Endothelial cell of umbilical vein (primary cell): ENCODE measurements at regions not wholly inside any gene's neighbourhood (a gene's known extent, or its start where the extent isn't known, plus 50 kb on each side); places are given as distances from the start of the nearest gene placed in this dataset.

Source experiments
- BruUV-seq: library from RNA; stranded (reverse); fragments of 400-500 nt; replicated peaks from 2 replicates; lab custom pipeline; 2021; lab: Mats Ljungman, UMichigan
- CTCF ChIA-PET: fragments of 300-600, 350-600 bp; sonication (Branson Sonifier 250); formaldehyde crosslinking; loops from one replicate; lab custom pipeline; 2021; ENCODE audit warnings: antibody characterized with exemption, inconsistent platforms; lab: Charles Lee
- POLR2A ChIA-PET: fragments of 300-600, 350-600 bp; sonication (Branson Sonifier 250); formaldehyde crosslinking; loops from one replicate; lab custom pipeline; 2021; ENCODE audit warnings: antibody characterized with exemption, inconsistent platforms; lab: Charles Lee
- DNase-seq: peaks from one replicate; pipeline ENCODE4 v3.0.0-alpha.2; 2011; ENCODE audit warnings: low read depth, low spot score
- FAIRE-seq: peaks from 2 replicates; lab custom pipeline; 2011; peaks lifted over from hg19 to GRCh38; lab: Jason Lieb, UNC
- H2AFZ ChIP-seq: 2 replicates; pipeline ENCODE4 v1.6.0; 2012; ENCODE audit warnings: low read depth, low read length, control low read depth, inconsistent platforms
- H3K27ac ChIP-seq: 2 replicates; pipeline ENCODE4 v1.5.1; 2011; ENCODE audit warnings: low read depth, mild to moderate bottlenecking, control low read depth, low read length, moderate library complexity; ENCODE audit not compliant: insufficient read depth
- H3K27me3 ChIP-seq, 2 experiments: 2 replicates each; pipeline versions ENCODE4 v1.6.0 to v1.6.1; 2011; ENCODE audit warnings: low read length in 2 of 2, mixed read lengths in 1 of 2; ENCODE audit not compliant: control insufficient read depth in 2 of 2, insufficient read depth in 2 of 2
- H3K36me3 ChIP-seq, 2 experiments: 2 replicates in 1 of 2; 3 replicates in 1 of 2; pipeline ENCODE4 v1.5.1; 2011; ENCODE audit warnings: low read length in 2 of 2, mild to moderate bottlenecking in 1 of 2, moderate library complexity in 1 of 2; ENCODE audit not compliant: control insufficient read depth in 2 of 2, insufficient read depth in 2 of 2; ENCODE audit errors: extremely low read depth in 1 of 2
- H3K4me1 ChIP-seq: 3 replicates; pipeline ENCODE4 v1.5.1; 2011; ENCODE audit warnings: mild to moderate bottlenecking, low read length; ENCODE audit not compliant: control insufficient read depth, insufficient read depth; ENCODE audit errors: extremely low read depth
- H3K4me2 ChIP-seq: 2 replicates; pipeline ENCODE4 v1.6.1; 2011; ENCODE audit warnings: low read length, control low read depth, mixed read lengths; ENCODE audit not compliant: insufficient read depth
- H3K4me3 ChIP-seq, 3 experiments: fragments of 200-600 bp in 1 of 3; sonication (generic), shearing (Covaris generic) in 1 of 3; replicated peaks in 1 of 3; 2 replicates each; pipeline ENCODE4 v1.5.1; 2011 to 2016; ENCODE audit warnings: control low read depth in 3 of 3, low read length in 3 of 3, mild to moderate bottlenecking in 2 of 3, inconsistent platforms in 1 of 3, low read depth in 1 of 3, moderate library complexity in 1 of 3; ENCODE audit not compliant: insufficient read depth in 1 of 3
- H3K79me2 ChIP-seq: 2 replicates; pipeline ENCODE4 v1.6.0; 2012; ENCODE audit warnings: low read length, inconsistent platforms; ENCODE audit not compliant: control insufficient read depth, insufficient read depth
- H3K9ac ChIP-seq: replicated peaks from 2 replicates; pipeline ENCODE3; 2011; ENCODE audit warnings: low read length, control low read depth; ENCODE audit not compliant: insufficient read depth; ENCODE audit errors: extremely low read depth
- H3K9me1 ChIP-seq: replicated peaks from 3 replicates; pipeline ENCODE4 v1.6.0; 2011; ENCODE audit warnings: mild to moderate bottlenecking, low read length; ENCODE audit not compliant: control insufficient read depth, insufficient read depth; ENCODE audit errors: extremely low read depth
- H3K9me3 ChIP-seq: replicated peaks from 2 replicates; pipeline ENCODE4 v1.5.1; 2012; ENCODE audit warnings: low read length, inconsistent platforms; ENCODE audit not compliant: control insufficient read depth, insufficient read depth
- H4K20me1 ChIP-seq: replicated peaks from 2 replicates; pipeline ENCODE3; 2011; ENCODE audit warnings: mild to moderate bottlenecking, low read length; ENCODE audit not compliant: control insufficient read depth, insufficient read depth; ENCODE audit errors: extremely low read depth
- EZH2 ChIP-seq: IDR thresholded peaks from 2 replicates; pipeline ENCODE4 v1.6.1; 2012; ENCODE audit warnings: borderline replicate concordance, low read depth, mild to moderate bottlenecking, moderate library complexity, low read length, inconsistent platforms; ENCODE audit not compliant: severe bottlenecking
- FOS ChIP-seq: IDR thresholded peaks from 2 replicates; pipeline ENCODE4 v1.6.1; 2011; ENCODE audit warnings: mild to moderate bottlenecking, low read length, moderate library complexity, borderline replicate concordance; ENCODE audit not compliant: insufficient read depth
- GATA2 ChIP-seq: IDR thresholded peaks from 2 replicates; pipeline ENCODE4 v1.7.0; 2011; ENCODE audit warnings: low read depth, mild to moderate bottlenecking, moderate library complexity, mixed read lengths, low read length; ENCODE audit not compliant: insufficient read length, insufficient read depth
- JUN ChIP-seq: IDR thresholded peaks from 2 replicates; pipeline ENCODE4 v1.6.1; 2011; ENCODE audit warnings: borderline replicate concordance, low read depth; ENCODE audit not compliant: insufficient read length, insufficient read depth
- MYC ChIP-seq: IDR thresholded peaks from one replicate; pipeline ENCODE4 v1.6.1; 2011; ENCODE audit warnings: mild to moderate bottlenecking, low read depth, low read length
- POLR2A ChIP-seq: IDR thresholded peaks from 2 replicates; pipeline ENCODE4 v1.6.1; 2012; ENCODE audit warnings: low read depth, mild to moderate bottlenecking, control low read depth, low read length
- POLR2AphosphoS5 ChIP-seq: IDR thresholded peaks from 2 replicates; pipeline ENCODE4 v1.6.1; 2012; ENCODE audit warnings: low read depth, mild to moderate bottlenecking, control low read depth, low read length, moderate library complexity; ENCODE audit not compliant: insufficient read depth
- dilution Hi-C: fragments of 300-500 bp; cut with MboI; formaldehyde crosslinking; loops from one replicate; pipeline ENCODE4 v1.15.0; 2019; ENCODE audit warnings: low sequenced_read_pairs; ENCODE audit not compliant: extremely low pct_ligation_motif_present
- intact Hi-C: fragments of 100-400 bp; cut with micrococcal nuclease; formaldehyde crosslinking; loops from one replicate; pipeline ENCODE4 v1.10.0; 2022
- TF ChIP-seq, protein P1 (sequence below): IDR thresholded peaks from 2 replicates; pipeline ENCODE4 v1.6.1; 2011; ENCODE audit not compliant: insufficient read depth, insufficient read length
- TF ChIP-seq, protein P2 (sequence below), 2 donors: IDR thresholded peaks; 1 replicate in 1 of 2; 2 replicates in 1 of 2; pipeline ENCODE4 v1.5.1; 2011; ENCODE audit warnings: low read length in 2 of 2, mild to moderate bottlenecking in 2 of 2, moderate library complexity in 2 of 2, control low read depth in 1 of 2, inconsistent platforms in 1 of 2, low read depth in 1 of 2; ENCODE audit not compliant: insufficient read depth in 1 of 2; ENCODE audit errors: extremely low read depth in 1 of 2

- H3K9me3 ChIP-seq = no peaks in the 10 kb centered on the region
- no TSS peak for BruUV-seq
- POLR2A ChIA-PET = no interaction called here
- H3K36me3 ChIP-seq = no peaks in the 10 kb centered on the region
- H3K27me3 ChIP-seq = no peaks in the 10 kb centered on the region
- no peak overlapping the region for H3K27ac ChIP-seq
- H3K4me3 ChIP-seq = no peak overlapping the region
- no peak for TF ChIP-seq EZH2
- TF ChIP-seq, protein P1, sequence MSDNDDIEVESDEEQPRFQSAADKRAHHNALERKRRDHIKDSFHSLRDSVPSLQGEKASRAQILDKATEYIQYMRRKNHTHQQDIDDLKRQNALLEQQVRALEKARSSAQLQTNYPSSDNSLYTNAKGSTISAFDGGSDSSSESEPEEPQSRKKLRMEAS = no peak
- TF ChIP-seq GATA2 = no peak
- no peak for TF ChIP-seq MYC
- no peak for TF ChIP-seq FOS
- TF ChIP-seq, protein P2, sequence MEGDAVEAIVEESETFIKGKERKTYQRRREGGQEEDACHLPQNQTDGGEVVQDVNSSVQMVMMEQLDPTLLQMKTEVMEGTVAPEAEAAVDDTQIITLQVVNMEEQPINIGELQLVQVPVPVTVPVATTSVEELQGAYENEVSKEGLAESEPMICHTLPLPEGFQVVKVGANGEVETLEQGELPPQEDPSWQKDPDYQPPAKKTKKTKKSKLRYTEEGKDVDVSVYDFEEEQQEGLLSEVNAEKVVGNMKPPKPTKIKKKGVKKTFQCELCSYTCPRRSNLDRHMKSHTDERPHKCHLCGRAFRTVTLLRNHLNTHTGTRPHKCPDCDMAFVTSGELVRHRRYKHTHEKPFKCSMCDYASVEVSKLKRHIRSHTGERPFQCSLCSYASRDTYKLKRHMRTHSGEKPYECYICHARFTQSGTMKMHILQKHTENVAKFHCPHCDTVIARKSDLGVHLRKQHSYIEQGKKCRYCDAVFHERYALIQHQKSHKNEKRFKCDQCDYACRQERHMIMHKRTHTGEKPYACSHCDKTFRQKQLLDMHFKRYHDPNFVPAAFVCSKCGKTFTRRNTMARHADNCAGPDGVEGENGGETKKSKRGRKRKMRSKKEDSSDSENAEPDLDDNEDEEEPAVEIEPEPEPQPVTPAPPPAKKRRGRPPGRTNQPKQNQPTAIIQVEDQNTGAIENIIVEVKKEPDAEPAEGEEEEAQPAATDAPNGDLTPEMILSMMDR (IDR thresholded peaks at IDR 0.05; ENCODE audit: extremely low read depth in 1 of 2, insufficient read depth in 1 of 2, low read depth in 1 of 2, low read length in 2 of 2) = no peak
- no peak for TF ChIP-seq JUN
- TF ChIP-seq POLR2A = no peak
- TF ChIP-seq POLR2AphosphoS5 = no peak
- no peak overlapping the region for H3K9ac ChIP-seq
- no peaks in the 10 kb centered on the region for H3K4me1 ChIP-seq
- CTCF ChIA-PET = no interaction called here
- H3K9me1 ChIP-seq = no peaks in the 10 kb centered on the region
- dilution Hi-C loops (no loop called here), intact Hi-C loops (no loop called here)
- no peak for DNase-seq
- H4K20me1 ChIP-seq = no peaks in the 10 kb centered on the region
- H2AFZ ChIP-seq = no peak overlapping the region
- no peaks in the 10 kb centered on the region for H3K79me2 ChIP-seq
- no peak for FAIRE-seq
- no peak overlapping the region for H3K4me2 ChIP-seq
Measured at GRCh38 chr12:113698510-113698858, 226.8 kb upstream of the LHX5 start.
